ENCODE measurements at regions not wholly inside any gene's neighbourhood (a gene's known extent, or its start where the extent isn't known, plus 50 kb on each side); places are given as distances from the start of the nearest gene placed in this dataset.

DNA sequence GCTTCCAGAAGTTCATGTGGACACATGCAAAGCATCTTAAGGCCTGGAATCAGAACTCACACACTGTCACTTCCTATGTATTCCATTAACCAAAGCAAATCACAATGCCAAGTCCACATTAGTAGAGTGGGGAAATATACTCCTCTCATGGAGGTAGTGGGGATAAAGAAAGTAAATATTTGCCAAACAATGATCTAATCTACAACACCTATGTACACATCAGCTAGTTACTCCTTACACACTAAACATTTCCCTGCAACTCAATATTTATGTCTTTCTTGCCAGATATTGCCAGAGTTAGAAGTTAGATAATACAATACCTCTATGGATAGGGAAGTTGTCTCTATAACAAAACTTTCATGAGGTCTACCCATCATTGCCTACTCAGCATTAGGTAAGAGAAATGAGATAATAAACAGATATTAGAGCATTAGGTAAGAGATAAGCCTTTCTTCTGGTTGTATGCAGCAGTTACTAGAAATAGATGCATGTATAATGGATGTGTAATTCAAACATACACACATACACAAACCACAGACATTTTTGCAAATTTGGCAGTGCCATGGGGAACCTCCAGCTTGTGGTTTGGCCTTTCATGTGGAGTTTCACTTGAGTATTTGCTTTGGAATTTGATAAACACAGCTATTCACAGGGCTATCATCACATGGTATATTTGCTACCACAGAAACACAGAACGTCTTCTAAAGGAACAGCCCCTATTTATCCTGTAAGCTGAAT is 196.5 kb downstream of the TLE1 start:
- no peak for DNase-seq (ENCODE audit: missing footprints)
- ATAC-seq, result no peak
- intact Hi-C loops (cut with DNase I), result no loop called here

DNA sequence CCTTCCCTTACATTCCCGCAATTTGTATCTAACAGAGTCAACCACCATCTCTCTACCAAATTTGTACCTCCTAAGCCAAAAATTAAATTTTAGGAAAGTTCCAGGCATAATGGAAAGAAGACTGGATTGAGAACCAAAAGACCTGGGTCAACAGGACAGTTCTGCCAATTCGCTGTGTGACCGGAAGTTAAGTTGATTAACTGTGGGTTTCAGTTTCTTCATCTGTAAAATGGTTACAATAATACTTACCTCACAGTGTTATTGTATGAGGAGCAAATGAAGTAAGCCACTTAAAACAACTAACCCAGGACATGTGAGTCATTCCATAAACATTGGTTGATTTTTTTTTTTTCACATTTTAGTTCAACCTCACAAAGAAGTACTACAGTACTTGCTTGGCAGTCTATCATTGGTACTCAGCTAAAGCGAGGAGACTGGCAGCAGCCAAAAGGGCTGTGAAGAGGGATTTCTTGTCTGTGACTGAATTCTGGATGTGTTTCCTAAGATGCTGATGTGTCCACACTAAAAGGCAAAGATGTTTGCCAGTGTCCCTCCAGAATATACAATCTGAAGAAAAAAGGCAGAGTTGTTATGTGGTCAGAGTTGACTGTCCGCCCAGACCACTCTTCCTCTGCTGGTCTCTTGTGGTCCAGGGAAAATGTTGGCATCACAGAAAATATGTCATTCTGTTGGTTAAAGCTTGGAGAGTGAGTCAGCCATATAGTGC is 198.6 kb downstream of the TLE1 start:
- DNase-seq (ENCODE audit: missing footprints) (no peak), ATAC-seq (no peak)
- intact Hi-C loops (cut with DNase I), result no loop called here

GRCh38 chr9:81489046-81489445 is 200.3 kb downstream of the TLE1 start:
- DNase-seq (ENCODE audit: missing footprints), result no peak
- no peak for ATAC-seq
- intact Hi-C loops (cut with DNase I), result no loop called here

GRCh38 chr9:81480828-81481604 is 208.3 kb downstream of the TLE1 start:
- intact Hi-C loops (cut with DNase I), result no loop called here
- DNase-seq (ENCODE audit: missing footprints), result no peak
- ATAC-seq, result no peak

GRCh38 chr9:81479573-81479972 is 209.8 kb downstream of the TLE1 start:
- intact Hi-C loops (cut with DNase I), result no loop called here
- no peak for DNase-seq (ENCODE audit: missing footprints)
- ATAC-seq, result no peak

- intact Hi-C loops (cut with DNase I), result no loop called here
- ATAC-seq, result no peak
- no peak for DNase-seq (ENCODE audit: missing footprints)
These were observed 211.7 kb downstream of the TLE1 start for GRCh38 chr9:81477669-81478068.

- intact Hi-C loops (cut with DNase I), result no loop called here
- peak; percentile 54 for ATAC-seq
These were observed 212.4 kb downstream of the TLE1 start for GRCh38 chr9:81476813-81477490.

DNA sequence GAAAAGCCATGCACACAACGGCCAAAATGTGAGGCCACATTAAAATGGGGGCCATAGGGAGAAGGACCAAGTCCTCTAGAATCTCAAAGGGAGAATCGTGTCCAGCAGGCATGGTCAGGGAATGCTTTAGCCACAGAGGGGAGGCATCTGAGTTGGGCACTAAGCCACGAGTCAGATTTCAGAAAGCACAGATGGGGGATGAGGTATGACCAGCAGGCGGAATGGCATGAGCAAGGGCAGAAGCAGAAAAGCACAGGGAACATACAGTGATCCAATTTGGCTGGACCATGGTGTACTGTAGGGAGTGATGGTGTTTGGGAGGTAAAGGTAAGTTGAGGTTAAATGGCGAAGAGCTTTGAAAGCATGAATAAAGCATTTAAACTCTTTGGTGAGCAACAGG is 214.6 kb downstream of the TLE1 start:
- ATAC-seq (no peak), DNase-seq (ENCODE audit: missing footprints) (no peak)
- intact Hi-C loops (cut with DNase I), result no loop called here

More at GRCh38 chr9:81476813-81477490, 212.4 kb downstream of the TLE1 start:
- DNase-seq (ENCODE audit: missing footprints), result no peak

DNA sequence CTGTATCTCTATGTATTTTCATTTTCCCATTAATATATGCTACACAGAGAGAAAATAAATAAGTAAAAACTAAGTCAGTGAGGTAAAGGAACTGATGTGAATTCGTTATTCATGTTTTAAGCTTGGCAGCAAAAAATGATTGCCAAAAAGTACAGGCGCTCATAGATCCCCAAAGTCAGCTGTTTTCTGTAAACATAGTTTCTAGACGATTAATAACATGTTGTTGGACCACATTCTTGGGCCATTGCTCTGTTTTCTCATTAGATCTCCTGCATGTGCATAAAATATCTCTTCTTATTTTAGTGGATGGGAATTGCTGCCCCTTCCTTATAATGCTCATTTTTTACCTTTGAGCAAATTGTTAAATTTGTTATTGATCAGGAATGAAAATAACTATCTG is 215.2 kb downstream of the TLE1 start:
- DNase-seq (ENCODE audit: missing footprints), result no peak
- intact Hi-C loops (cut with DNase I), result no loop called here

GRCh38 chr9:81473708-81474107 is 215.6 kb downstream of the TLE1 start:
- intact Hi-C loops (cut with DNase I), result no loop called here
- DNase-seq (ENCODE audit: missing footprints) (no peak), ATAC-seq (no peak)

More for the DNA sequence above, 215.2 kb downstream of the TLE1 start:
- ATAC-seq, result no peak

- no peak for DNase-seq (ENCODE audit: missing footprints)
- intact Hi-C loops (cut with DNase I), result no loop called here
- ATAC-seq, result no peak
These were observed 216.1 kb downstream of the TLE1 start for GRCh38 chr9:81473206-81473605.

DNA sequence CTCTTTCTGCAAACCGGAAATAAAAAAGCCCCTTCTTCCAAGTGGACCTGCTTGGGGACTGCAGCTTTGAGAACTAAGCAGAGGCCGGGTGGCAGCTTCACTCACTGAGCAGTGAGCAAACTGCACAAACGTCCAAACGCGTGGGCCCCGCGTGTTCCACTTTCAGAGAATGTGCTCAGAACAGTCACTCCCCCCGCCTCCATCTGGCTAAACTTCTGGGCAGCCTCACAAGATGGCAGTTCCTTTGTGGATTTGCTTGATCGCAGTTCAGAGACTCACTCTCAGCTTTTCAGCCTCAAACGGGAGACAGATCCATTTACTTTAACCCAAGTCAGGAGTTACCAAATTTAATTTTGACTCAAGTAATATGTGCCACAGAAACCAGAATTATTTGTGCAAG is 216.6 kb downstream of the TLE1 start:
- intact Hi-C loops (cut with DNase I), result no loop called here
- ATAC-seq (no peak), DNase-seq (ENCODE audit: missing footprints) (peak; percentile 54)

GRCh38 chr9:81470864-81471263 is 218.5 kb downstream of the TLE1 start:
- ATAC-seq, result no peak
- no peak for DNase-seq (ENCODE audit: missing footprints)
- intact Hi-C loops (cut with DNase I), result no loop called here

GRCh38 chr9:81468084-81468595 is 221.2 kb downstream of the TLE1 start:
- DNase-seq (ENCODE audit: missing footprints), result no peak
- ATAC-seq, result no peak
- intact Hi-C loops (cut with DNase I), result loop anchor here (5.0 kb wide), 1 partner anchor 204 kb away; no protein-coding TSS in a partner anchor

DNA sequence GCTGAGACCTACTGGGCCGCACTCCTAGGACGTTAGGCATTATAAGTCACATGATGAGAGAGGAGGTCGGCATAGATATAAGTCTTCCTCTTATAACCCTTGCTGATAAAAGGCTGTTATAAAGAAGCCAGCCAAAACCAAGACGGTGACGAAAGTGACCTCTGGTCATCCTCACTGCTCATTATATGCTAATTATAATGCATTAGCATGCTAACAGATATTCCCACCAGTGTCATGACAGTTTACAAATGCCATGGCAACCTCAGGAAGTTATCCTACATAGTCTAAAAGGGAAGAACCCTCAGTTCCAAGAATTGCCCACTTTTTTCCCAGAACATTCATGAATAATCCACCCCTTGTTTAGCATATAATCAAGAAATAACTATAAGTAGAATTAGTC is 222.4 kb downstream of the TLE1 start:
- DNase-seq (ENCODE audit: missing footprints), result no peak
- intact Hi-C loops (cut with DNase I), result loop anchor here (5.0 kb wide), 1 partner anchor 205 kb away; no protein-coding TSS in a partner anchor
- no peak for ATAC-seq

GRCh38 chr9:81465468-81466011 is 223.8 kb downstream of the TLE1 start:
- intact Hi-C loops (cut with DNase I), result loop anchor here (5.0 kb wide), 1 partner anchor 207 kb away; no protein-coding TSS in a partner anchor
- peak; percentile 65 for ATAC-seq

GRCh38 chr9:81462801-81463200 is 226.5 kb downstream of the TLE1 start:
- ATAC-seq (no peak), DNase-seq (ENCODE audit: missing footprints) (no peak)
- intact Hi-C loops (cut with DNase I), result no loop called here

More at GRCh38 chr9:81465468-81466011, 223.8 kb downstream of the TLE1 start:
- no peak for DNase-seq (ENCODE audit: missing footprints)

DNA sequence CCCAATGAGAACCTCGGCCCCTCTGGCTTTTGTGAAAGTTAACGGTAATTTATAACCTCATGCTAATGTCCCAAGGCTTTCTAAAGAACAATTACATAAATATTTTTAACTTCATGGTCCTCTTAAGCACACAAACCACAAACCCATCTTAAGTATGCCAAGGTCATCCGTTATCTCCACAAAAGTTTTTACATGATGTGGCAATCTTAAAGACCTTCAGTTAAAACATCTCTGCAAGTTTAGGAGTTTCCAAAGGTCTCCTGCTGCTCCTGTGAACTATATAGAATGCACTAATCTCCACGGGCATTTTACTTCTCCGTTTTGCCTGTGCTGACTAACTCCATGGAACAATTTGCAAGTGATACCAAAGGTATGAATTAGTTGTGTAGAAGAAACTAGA is 228.2 kb downstream of the TLE1 start:
- intact Hi-C loops (cut with DNase I), result no loop called here
- no peak for DNase-seq (ENCODE audit: missing footprints)
- ATAC-seq, result no peak
